ENCODE measurements at regions not wholly inside any gene's neighbourhood (a gene's known extent, or its start where the extent isn't known, plus 50 kb on each side); places are given as distances from the start of the nearest gene placed in this dataset.
"Not testable (repeated sequence)": the region's sequence is repeated elsewhere in the genome, so short reads cannot be mapped to it uniquely, and the experiment has no call there.

DNA sequence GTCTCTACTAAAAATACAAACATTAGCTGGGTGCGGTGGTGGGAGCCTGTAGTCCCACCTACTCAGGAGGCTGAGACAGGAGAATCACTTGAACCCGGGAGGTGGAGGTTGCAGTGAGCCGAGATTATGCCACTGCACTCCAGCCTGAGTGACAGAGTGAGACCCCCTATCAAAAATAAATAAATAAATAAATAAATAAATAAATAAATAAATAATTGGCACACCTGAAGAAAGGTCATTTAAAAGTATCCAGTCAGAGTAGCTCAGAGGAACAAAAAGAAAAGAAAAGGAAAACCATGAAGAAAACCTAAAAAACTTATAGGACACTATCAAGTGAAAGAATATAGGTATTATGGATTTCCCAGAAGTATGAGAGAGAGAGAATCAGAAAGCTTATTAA lies 330.1 kb upstream of the AR start:
- H3K27ac Mint-ChIP-seq (ENCODE audit: low read depth, unreplicated experiment); intact Hi-C loops (cut with micrococcal nuclease); H3K4me1 Mint-ChIP-seq (ENCODE audit: insufficient read depth, unreplicated experiment); DNase-seq (ENCODE audit: unreplicated experiment); H3K4me3 Mint-ChIP-seq (ENCODE audit: unreplicated experiment); CTCF ChIA-PET; H3K27me3 Mint-ChIP-seq (ENCODE audit: insufficient read depth, unreplicated experiment); BruUV-seq (replicated peaks); H3K36me3 Mint-ChIP-seq (ENCODE audit: insufficient read depth, unreplicated experiment): not testable (repeated sequence)
- peaks cover 37% of the 10 kb centered on the region for H3K9me3 Mint-ChIP-seq (ENCODE audit: unreplicated experiment)
- POLR2A ChIA-PET, result interaction anchor here (0.7 kb wide), 1 partner anchor 112 kb away, joined by 4 read pairs; no protein-coding TSS in a partner anchor

DNA sequence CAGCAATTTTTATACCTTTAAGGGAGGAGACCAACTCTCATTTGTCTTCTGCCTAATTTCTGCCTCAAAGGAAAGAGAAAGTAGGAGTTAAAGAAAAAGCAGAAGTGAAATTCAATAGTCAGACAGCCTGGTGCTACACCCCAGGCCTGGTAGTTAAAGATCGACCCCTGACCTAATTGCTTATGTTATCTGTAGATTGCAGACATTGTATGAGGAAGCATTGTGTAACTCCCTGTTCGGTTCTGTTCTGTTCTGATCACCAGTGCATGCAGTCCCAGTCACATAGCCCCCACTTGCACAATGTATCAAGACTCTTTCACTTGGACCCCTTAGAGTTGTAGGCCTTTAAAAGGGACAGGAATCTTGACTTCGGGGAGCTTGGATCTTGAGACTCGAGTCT lies 335.9 kb upstream of the AR start:
- POLR2A ChIA-PET, result no interaction called here

DNA sequence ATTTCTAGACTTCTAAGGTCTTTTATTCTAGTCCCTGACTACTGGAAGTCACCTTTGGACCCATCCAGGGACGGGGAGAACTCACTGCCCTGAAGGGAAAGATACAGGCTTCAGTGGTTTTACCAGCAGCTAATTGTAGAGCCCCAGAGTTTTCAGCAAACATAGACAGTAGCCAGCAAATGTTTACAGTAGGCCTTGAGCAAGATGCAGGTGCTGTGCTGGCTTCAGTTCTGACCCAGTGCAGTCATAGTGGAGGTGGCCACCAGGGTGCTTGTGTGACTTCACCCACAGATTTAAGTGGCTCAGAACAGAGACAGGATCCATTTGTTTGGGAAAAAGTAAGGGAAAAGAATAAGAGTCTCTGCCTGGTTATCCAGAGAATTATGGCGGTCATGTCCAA lies 384.4 kb upstream of the AR start:
- no peak for DNase-seq (ENCODE audit: unreplicated experiment)
- ChIA-PET CTCF (no interaction called here), POLR2A (no interaction called here)
- no peak overlapping the region for H3K4me3 Mint-ChIP-seq (ENCODE audit: unreplicated experiment)
- H3K9me3 Mint-ChIP-seq (ENCODE audit: unreplicated experiment), result peaks cover 47% of the 10 kb centered on the region
- no peaks in the 10 kb centered on the region for H3K27me3 Mint-ChIP-seq (ENCODE audit: insufficient read depth, unreplicated experiment)
- no peaks in the 10 kb centered on the region for H3K4me1 Mint-ChIP-seq (ENCODE audit: insufficient read depth, unreplicated experiment)
- TF ChIP-seq, protein P1, sequence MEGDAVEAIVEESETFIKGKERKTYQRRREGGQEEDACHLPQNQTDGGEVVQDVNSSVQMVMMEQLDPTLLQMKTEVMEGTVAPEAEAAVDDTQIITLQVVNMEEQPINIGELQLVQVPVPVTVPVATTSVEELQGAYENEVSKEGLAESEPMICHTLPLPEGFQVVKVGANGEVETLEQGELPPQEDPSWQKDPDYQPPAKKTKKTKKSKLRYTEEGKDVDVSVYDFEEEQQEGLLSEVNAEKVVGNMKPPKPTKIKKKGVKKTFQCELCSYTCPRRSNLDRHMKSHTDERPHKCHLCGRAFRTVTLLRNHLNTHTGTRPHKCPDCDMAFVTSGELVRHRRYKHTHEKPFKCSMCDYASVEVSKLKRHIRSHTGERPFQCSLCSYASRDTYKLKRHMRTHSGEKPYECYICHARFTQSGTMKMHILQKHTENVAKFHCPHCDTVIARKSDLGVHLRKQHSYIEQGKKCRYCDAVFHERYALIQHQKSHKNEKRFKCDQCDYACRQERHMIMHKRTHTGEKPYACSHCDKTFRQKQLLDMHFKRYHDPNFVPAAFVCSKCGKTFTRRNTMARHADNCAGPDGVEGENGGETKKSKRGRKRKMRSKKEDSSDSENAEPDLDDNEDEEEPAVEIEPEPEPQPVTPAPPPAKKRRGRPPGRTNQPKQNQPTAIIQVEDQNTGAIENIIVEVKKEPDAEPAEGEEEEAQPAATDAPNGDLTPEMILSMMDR (IDR thresholded peaks at IDR 0.05; ENCODE audit: unreplicated experiment), result no peak
- no TSS peak for BruUV-seq (replicated peaks)
- intact Hi-C loops (cut with micrococcal nuclease), result no loop called here
- H3K36me3 Mint-ChIP-seq (ENCODE audit: insufficient read depth, unreplicated experiment), result no peaks in the 10 kb centered on the region
- H3K27ac Mint-ChIP-seq (ENCODE audit: low read depth, unreplicated experiment), result no peak overlapping the region

More for the DNA sequence above, 335.9 kb upstream of the AR start:
- H3K27ac Mint-ChIP-seq (ENCODE audit: low read depth, unreplicated experiment), result no peak overlapping the region
- TF ChIP-seq, protein P1 (IDR thresholded peaks at IDR 0.05; ENCODE audit: unreplicated experiment), result no peak
- intact Hi-C loops (cut with micrococcal nuclease), result no loop called here
- H3K27me3 Mint-ChIP-seq (ENCODE audit: insufficient read depth, unreplicated experiment), result no peaks in the 10 kb centered on the region
- BruUV-seq (replicated peaks), result no TSS peak
- H3K9me3 Mint-ChIP-seq (ENCODE audit: unreplicated experiment), result peaks cover 48% of the 10 kb centered on the region
- no peak overlapping the region for H3K4me3 Mint-ChIP-seq (ENCODE audit: unreplicated experiment)
- no peak for DNase-seq (ENCODE audit: unreplicated experiment)
- CTCF ChIA-PET, result no interaction called here
- no peaks in the 10 kb centered on the region for H3K4me1 Mint-ChIP-seq (ENCODE audit: insufficient read depth, unreplicated experiment)
- no peaks in the 10 kb centered on the region for H3K36me3 Mint-ChIP-seq (ENCODE audit: insufficient read depth, unreplicated experiment)

DNA sequence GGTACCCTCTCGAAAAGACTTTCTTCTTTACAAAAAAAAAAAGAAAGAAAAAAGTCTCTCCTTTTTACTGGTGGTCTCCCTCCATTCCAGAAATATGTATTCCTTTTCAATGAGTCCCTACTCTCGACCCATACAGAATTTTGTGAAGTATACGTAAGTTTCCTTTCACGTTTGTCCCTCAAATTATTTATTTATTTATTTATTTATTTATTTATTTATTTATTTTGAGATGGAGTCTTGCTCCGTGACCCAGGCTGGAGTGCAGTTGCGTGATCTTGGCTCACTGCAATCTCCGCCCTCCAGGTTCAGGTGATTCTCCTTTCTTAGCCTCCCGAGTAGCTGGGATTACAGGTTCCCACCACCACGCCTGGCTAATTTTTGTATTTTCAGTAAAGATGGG lies 429.2 kb upstream of the AR start:
- no peaks in the 10 kb centered on the region for H3K36me3 Mint-ChIP-seq (ENCODE audit: insufficient read depth, unreplicated experiment)
- intact Hi-C loops (cut with micrococcal nuclease), result no loop called here
- BruUV-seq (replicated peaks), result no TSS peak

More for the DNA sequence above, 429.2 kb upstream of the AR start:
- TF ChIP-seq, protein P1 (IDR thresholded peaks at IDR 0.05; ENCODE audit: unreplicated experiment), result no peak
- ChIA-PET POLR2A (no interaction called here), CTCF (no interaction called here)
- H3K4me3 Mint-ChIP-seq (ENCODE audit: unreplicated experiment), result no peak overlapping the region
- peaks cover 56% of the 10 kb centered on the region for H3K9me3 Mint-ChIP-seq (ENCODE audit: unreplicated experiment)
- no peak for DNase-seq (ENCODE audit: unreplicated experiment)
- no peaks in the 10 kb centered on the region for H3K4me1 Mint-ChIP-seq (ENCODE audit: insufficient read depth, unreplicated experiment)
- H3K27me3 Mint-ChIP-seq (ENCODE audit: insufficient read depth, unreplicated experiment), result no peaks in the 10 kb centered on the region
- H3K27ac Mint-ChIP-seq (ENCODE audit: low read depth, unreplicated experiment), result no peak overlapping the region
